Neuronal stem cell (in vitro differentiated cells): ENCODE measurements at regions not wholly inside any gene's neighbourhood (a gene's known extent, or its start where the extent isn't known, plus 50 kb on each side); places are given as distances from the start of the nearest gene placed in this dataset.

ENCODE experiments used
- DNase-seq: peaks from one replicate; pipeline ENCODE4 v3.0.0-alpha.2; 2013; ENCODE audit warnings: low spot score
- H2AFZ ChIP-seq: one replicate; pipeline ENCODE4 v1.6.1; 2013; ENCODE audit warnings: mild to moderate bottlenecking, low read length, inconsistent platforms
- H2AK5ac ChIP-seq: 2 replicates; pipeline ENCODE4 v1.6.1; 2013; ENCODE audit warnings: low read depth, mild to moderate bottlenecking, inconsistent platforms, low read length, moderate library complexity, mixed read lengths
- H2BK120ac ChIP-seq: 2 replicates; pipeline ENCODE4 v1.6.1; 2013; ENCODE audit warnings: low read depth, mild to moderate bottlenecking, inconsistent platforms, low read length, moderate library complexity, mixed read lengths
- H2BK12ac ChIP-seq: one replicate; pipeline ENCODE4 v1.6.1; 2013; ENCODE audit warnings: low read length, inconsistent platforms
- H2BK15ac ChIP-seq: 2 replicates; pipeline ENCODE4 v1.6.1; 2013; ENCODE audit warnings: mild to moderate bottlenecking, low read length, inconsistent platforms, mixed read lengths
- H2BK5ac ChIP-seq: one replicate; pipeline ENCODE4 v1.6.1; 2013; ENCODE audit warnings: inconsistent platforms, mild to moderate bottlenecking, low read length, moderate library complexity
- H3K14ac ChIP-seq: one replicate; pipeline ENCODE4 v1.6.1; 2013; ENCODE audit warnings: low read length, inconsistent platforms
- H3K18ac ChIP-seq: 2 replicates; pipeline ENCODE4 v1.6.1; 2013; ENCODE audit warnings: low read length, inconsistent platforms
- H3K23ac ChIP-seq: 2 replicates; pipeline ENCODE4 v1.6.1; 2013; ENCODE audit warnings: low read depth, mild to moderate bottlenecking, mixed read lengths, low read length, inconsistent platforms; ENCODE audit not compliant: poor library complexity
- H3K27ac ChIP-seq: replicated peaks from 3 replicates; pipeline ENCODE4 v1.5.1; 2013; ENCODE audit warnings: low read length, inconsistent platforms
- H3K27me3 ChIP-seq, 3 experiments: 2 replicates each; pipeline ENCODE4 v1.6.1; 2013; ENCODE audit warnings: low read length in 3 of 3, mild to moderate bottlenecking in 2 of 3, inconsistent platforms in 1 of 3, low read depth in 1 of 3, mixed read lengths in 1 of 3, moderate library complexity in 1 of 3; ENCODE audit not compliant: control insufficient read depth in 3 of 3, insufficient read depth in 3 of 3
- H3K36me3 ChIP-seq, 2 donors: replicated peaks in 1 of 2; 2 replicates each; pipeline ENCODE4 v1.6.1; 2013; ENCODE audit warnings: low read length in 2 of 2; ENCODE audit not compliant: control insufficient read depth in 2 of 2, insufficient read depth in 2 of 2
- H3K4ac ChIP-seq: 2 replicates; pipeline ENCODE4 v1.6.1; 2013; ENCODE audit warnings: inconsistent platforms, mild to moderate bottlenecking, low read length, moderate library complexity
- H3K4me1 ChIP-seq, 2 donors: 1 replicate in 1 of 2; 2 replicates in 1 of 2; pipeline ENCODE4 v1.6.1; 2013; ENCODE audit warnings: low read length in 2 of 2, low read depth in 1 of 2; ENCODE audit not compliant: control insufficient read depth in 2 of 2, insufficient read depth in 1 of 2
- H3K4me2 ChIP-seq: one replicate; pipeline ENCODE4 v1.6.1; 2013; ENCODE audit warnings: mild to moderate bottlenecking, low read length, inconsistent platforms; ENCODE audit not compliant: insufficient read depth, poor library complexity, severe bottlenecking
- H3K4me3 ChIP-seq, 2 donors: 2 replicates each; pipeline ENCODE4 v1.5.1; 2013; ENCODE audit warnings: low read length in 2 of 2, mild to moderate bottlenecking in 2 of 2, inconsistent platforms in 1 of 2, moderate library complexity in 1 of 2
- H3K79me1 ChIP-seq: one replicate; pipeline ENCODE4 v1.6.1; 2013; ENCODE audit warnings: low read depth, mild to moderate bottlenecking, inconsistent platforms, low read length, moderate library complexity
- H3K9ac ChIP-seq: one replicate; pipeline ENCODE4 v1.6.1; 2013; ENCODE audit warnings: mild to moderate bottlenecking, low read depth, low read length, inconsistent platforms; ENCODE audit not compliant: poor library complexity
- H3K9me3 ChIP-seq, 2 donors: replicated peaks in 1 of 2; 2 replicates each; pipeline versions ENCODE3 to v1.6.1; 2013; ENCODE audit warnings: low read length in 2 of 2, mild to moderate bottlenecking in 2 of 2, inconsistent platforms in 1 of 2, low read depth in 1 of 2, mixed read lengths in 1 of 2, moderate library complexity in 1 of 2; ENCODE audit not compliant: control insufficient read depth in 2 of 2, insufficient read depth in 1 of 2
- H4K8ac ChIP-seq: one replicate; pipeline ENCODE4 v1.6.1; 2013; ENCODE audit warnings: low read depth, mild to moderate bottlenecking, inconsistent platforms, low read length, moderate library complexity
- H4K91ac ChIP-seq: one replicate; pipeline ENCODE4 v1.6.1; 2013; ENCODE audit warnings: low read length, low read depth, mild to moderate bottlenecking, inconsistent platforms; ENCODE audit not compliant: poor library complexity
- WGBS, 2 donors: extraction: QIAGEN DNeasy Blood & Tissue Kit; methylation state at CpG; one replicate each; pipeline ENCODE4 v1.1.7; 2013; ENCODE audit warnings: missing lambda C conversion rate in 2 of 2, mixed read lengths in 1 of 2; ENCODE audit not compliant: insufficient read length in 2 of 2, insufficient replicate concordance in 1 of 2; ENCODE audit errors: extremely low coverage in 2 of 2; 5-methylcytosine and 5-hydroxymethylcytosine counted together

DNA sequence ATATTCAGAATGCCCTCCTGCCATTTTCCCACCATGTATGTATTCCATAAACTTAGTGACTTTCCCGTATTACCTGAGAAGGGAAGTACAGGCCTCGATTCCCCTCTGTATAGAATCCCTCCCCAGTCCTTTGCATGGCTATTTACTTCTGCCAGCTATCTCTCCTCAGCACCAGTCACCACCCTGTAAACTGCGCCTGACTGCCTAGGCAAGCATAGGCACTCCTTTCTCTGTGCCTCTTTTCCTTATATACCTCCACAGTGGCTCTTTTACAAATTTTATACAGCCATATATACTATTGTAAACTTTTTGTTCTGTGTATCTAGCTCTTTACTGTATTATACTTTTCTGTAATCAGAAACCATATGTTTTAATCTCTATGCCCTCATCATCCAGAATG, 130.9 kb upstream of the TET2 start:
- no peak overlapping the region for H4K91ac ChIP-seq
- no peak overlapping the region for H3K18ac ChIP-seq
- peak overlapping the region; percentile 46 for H2BK12ac ChIP-seq
- no peak overlapping the region for H3K27ac ChIP-seq
- H2BK5ac ChIP-seq = no peak overlapping the region
- WGBS, 2 donors = no CpG with 5 or more reads among the region's 3 CpGs
- no peak overlapping the region for H3K4me3 ChIP-seq
- no peak overlapping the region for H3K9ac ChIP-seq
- no peak overlapping the region for H3K4me2 ChIP-seq
- H3K14ac ChIP-seq = no peak overlapping the region
- H4K8ac ChIP-seq = no peak overlapping the region
- H3K79me1 ChIP-seq = no peaks in the 10 kb centered on the region
- H3K4ac ChIP-seq = no peak overlapping the region
- no peaks in the 10 kb centered on the region for H3K9me3 ChIP-seq
- DNase-seq = no peak
- no peaks in the 10 kb centered on the region for H3K36me3 ChIP-seq
- no peaks in the 10 kb centered on the region for H3K4me1 ChIP-seq
- no peak overlapping the region for H2AFZ ChIP-seq
- H3K27me3 ChIP-seq = no peaks in the 10 kb centered on the region
- no peak overlapping the region for H2BK15ac ChIP-seq
- H3K23ac ChIP-seq = no peak overlapping the region
- no peak overlapping the region for H2BK120ac ChIP-seq
- H2AK5ac ChIP-seq = no peak overlapping the region

DNA sequence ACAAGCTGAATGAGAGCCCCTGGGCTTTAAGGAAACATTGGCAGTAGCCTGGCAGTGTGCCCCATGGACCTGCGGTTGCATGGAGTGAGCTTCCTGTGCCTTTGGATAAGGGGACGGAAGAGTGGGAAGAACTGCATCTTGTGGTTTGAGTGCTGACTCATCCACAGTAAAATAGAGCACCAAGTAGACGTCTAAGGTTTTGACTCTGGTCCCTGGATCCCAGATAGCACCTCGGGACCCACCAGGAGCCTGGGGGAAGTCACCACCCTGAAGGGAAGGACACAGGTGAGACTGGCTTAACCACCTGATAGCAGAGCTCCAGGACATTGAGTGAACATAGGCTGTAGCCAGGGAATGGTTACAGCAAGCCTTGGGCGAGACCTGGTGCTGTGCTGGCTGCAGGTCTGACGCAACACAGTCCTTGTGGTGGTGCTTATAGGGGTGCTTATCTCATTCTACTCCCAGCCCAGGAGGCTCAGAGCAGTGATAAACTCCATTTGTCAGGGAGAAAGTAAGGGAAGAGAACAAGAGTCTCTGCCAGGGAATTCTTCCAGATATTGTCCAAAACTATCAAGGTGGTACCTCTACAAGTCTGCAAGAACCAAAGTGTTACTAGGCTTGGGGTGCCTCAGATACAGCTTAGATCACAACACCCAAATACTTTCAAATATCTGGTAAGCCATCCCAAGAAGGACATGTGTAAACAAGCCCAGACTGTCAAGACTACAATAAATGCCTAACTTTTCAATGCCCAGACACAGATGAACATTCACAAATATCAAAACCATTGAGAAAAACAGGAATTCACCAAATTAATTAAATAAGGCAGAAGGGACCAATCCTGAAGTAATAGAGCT, 123.6 kb upstream of the TET2 start:
- Histone ChIP-seq H2BK12ac (no peak overlapping the region), H3K9me3 (no peaks in the 10 kb centered on the region), H3K14ac (no peak overlapping the region), H2BK120ac (no peak overlapping the region), H3K79me1 (no peaks in the 10 kb centered on the region), H2BK5ac (no peak overlapping the region), H3K4me2 (no peak overlapping the region), H4K8ac (no peak overlapping the region), H3K27ac (no peak overlapping the region), H2BK15ac (no peak overlapping the region), H3K4ac (no peak overlapping the region), H3K27me3 (no peaks in the 10 kb centered on the region), H3K4me1 (no peaks in the 10 kb centered on the region), H3K18ac (peak overlapping the region; percentile 40), H3K4me3 (no peak overlapping the region), H2AFZ (no peak overlapping the region), H4K91ac (no peak overlapping the region), H3K23ac (no peak overlapping the region), H3K9ac (no peak overlapping the region), H3K36me3 (no peaks in the 10 kb centered on the region), H2AK5ac (no peak overlapping the region)
- DNase-seq = no peak
- no CpG with 5 or more reads among the region's 6 CpGs for WGBS, 2 donors

DNA sequence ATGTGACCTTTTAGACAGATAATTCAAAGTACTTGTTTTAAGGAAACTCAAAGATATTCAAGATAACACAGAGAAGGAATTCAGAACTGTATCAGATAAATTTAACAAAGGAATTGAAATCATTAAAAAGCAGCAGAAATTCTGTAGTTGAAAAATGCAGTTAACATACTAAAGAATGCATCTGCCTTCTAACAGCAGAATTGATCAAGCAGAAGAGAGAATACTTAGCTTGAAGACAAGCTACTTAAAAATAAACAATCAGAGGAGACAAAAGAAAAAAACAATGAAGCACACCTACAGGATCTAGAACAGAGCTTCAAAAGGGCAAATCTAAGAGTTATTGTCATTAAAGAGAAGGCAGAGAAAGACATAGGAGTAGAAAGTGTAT, 123.0 kb upstream of the TET2 start:
- Histone ChIP-seq H3K18ac (no peak overlapping the region), H3K4me3 (no peak overlapping the region), H3K79me1 (no peaks in the 10 kb centered on the region), H2BK12ac (no peak overlapping the region), H2BK120ac (no peak overlapping the region), H2BK15ac (no peak overlapping the region), H3K4me1 (no peaks in the 10 kb centered on the region), H2AFZ (no peak overlapping the region), H2AK5ac (no peak overlapping the region), H4K8ac (no peak overlapping the region), H4K91ac (no peak overlapping the region), H3K36me3 (no peaks in the 10 kb centered on the region), H3K4ac (no peak overlapping the region), H3K9me3 (no peaks in the 10 kb centered on the region), H3K9ac (no peak overlapping the region), H3K23ac (no peak overlapping the region), H3K27me3 (no peaks in the 10 kb centered on the region), H3K4me2 (no peak overlapping the region), H2BK5ac (no peak overlapping the region), H3K27ac (no peak overlapping the region), H3K14ac (no peak overlapping the region)
- no peak for DNase-seq

DNA sequence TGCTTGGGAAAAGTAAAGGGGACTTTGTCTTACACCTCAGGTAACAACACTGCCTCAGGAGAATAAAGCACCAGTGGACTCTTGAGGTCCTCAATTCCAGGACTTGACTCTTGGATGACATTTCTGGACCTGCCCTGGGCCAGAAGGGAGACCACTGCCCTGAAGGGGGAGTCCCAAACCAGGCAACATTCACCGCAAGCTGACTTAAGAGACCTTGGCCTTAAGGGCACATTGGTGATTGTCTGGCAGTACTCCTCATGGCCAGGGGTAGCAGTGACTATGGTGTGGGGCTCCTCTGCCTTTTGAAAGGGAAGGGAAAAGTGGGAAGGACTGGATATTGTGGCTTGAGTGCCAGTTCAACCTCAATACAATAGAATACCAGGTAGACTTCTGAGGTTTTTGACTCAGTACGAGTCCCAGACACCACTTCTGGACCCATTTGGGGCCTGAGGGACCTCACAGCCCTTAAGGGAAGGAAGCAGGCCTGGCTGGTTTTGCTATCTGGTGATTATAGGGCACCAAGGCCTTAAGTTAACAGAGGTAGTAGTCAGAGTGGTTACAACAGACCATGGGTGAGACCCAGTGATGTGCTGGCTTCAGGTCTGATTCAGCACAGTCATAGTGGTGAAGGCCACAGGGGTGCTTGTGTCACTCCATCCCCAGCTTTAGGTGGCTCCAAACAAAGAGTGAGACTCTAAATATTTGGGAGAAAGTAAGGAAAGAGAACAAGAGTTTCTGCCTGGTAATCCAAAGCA, 121.2 kb upstream of the TET2 start:
- DNase-seq = no peak
- Histone ChIP-seq H2BK15ac (no peak overlapping the region), H3K18ac (no peak overlapping the region), H3K4ac (no peak overlapping the region), H3K4me3 (no peak overlapping the region), H2BK120ac (no peak overlapping the region), H3K23ac (no peak overlapping the region), H3K4me1 (no peaks in the 10 kb centered on the region), H3K14ac (no peak overlapping the region), H3K79me1 (no peaks in the 10 kb centered on the region), H2BK5ac (no peak overlapping the region), H3K27me3 (no peaks in the 10 kb centered on the region), H3K9ac (no peak overlapping the region), H2AFZ (no peak overlapping the region), H4K91ac (no peak overlapping the region), H3K9me3 (no peaks in the 10 kb centered on the region), H2BK12ac (no peak overlapping the region), H2AK5ac (no peak overlapping the region), H3K36me3 (no peaks in the 10 kb centered on the region), H3K4me2 (no peak overlapping the region), H4K8ac (no peak overlapping the region), H3K27ac (no peak overlapping the region)
- WGBS, 2 donors = no CpG with 5 or more reads among the region's 2 CpGs
